ENCODE measurements at regions not wholly inside any gene's neighbourhood (a gene's known extent, or its start where the extent isn't known, plus 50 kb on each side); places are given as distances from the start of the nearest gene placed in this dataset.

GRCh38 chr4:18582841-18583240, 561.3 kb upstream of the LCORL start:
- WGBS (ENCODE audit: extremely low coverage, insufficient read length, low lambda C conversion rate), result no CpG with 5 or more reads among the region's 1 CpG
- H3K18ac ChIP-seq (ENCODE audit: insufficient read length, low read depth, low read length), result no peak overlapping the region
- no peaks in the 10 kb centered on the region for H3K27me3 Mint-ChIP-seq (ENCODE audit: low read depth)

More at GRCh38 chr4:18582841-18583240, 561.3 kb upstream of the LCORL start:
- no peaks in the 10 kb centered on the region for H3K9me3 ChIP-seq (ENCODE audit: control insufficient read depth, low read depth, low read length)
- no peaks in the 10 kb centered on the region for H3K79me1 ChIP-seq (ENCODE audit: insufficient read depth, low read depth, low read length, poor library complexity, severe bottlenecking)
- no peaks in the 10 kb centered on the region for H3K23me2 ChIP-seq (ENCODE audit: insufficient read length, low read depth, low read length, poor library complexity, severe bottlenecking)
- H3K4me1 ChIP-seq (ENCODE audit: insufficient read depth, low read length), result no peaks in the 10 kb centered on the region; the same call in 1 of the 2 replicates
- H2BK5ac ChIP-seq (ENCODE audit: insufficient read length, low read length), result no peak overlapping the region
- no peak overlapping the region for H2BK20ac ChIP-seq (ENCODE audit: low read depth, low read length, poor library complexity, severe bottlenecking)
- no peak overlapping the region for H3K9ac ChIP-seq (ENCODE audit: extremely low read depth, insufficient read length, low read length)
- no peak overlapping the region for H3K27ac ChIP-seq (ENCODE audit: insufficient read length, low read depth, low read length)
- no peak overlapping the region for H3T11ph ChIP-seq (ENCODE audit: low read length)
- no peak overlapping the region for H2BK15ac ChIP-seq (ENCODE audit: low read depth, low read length)
- H2AK5ac ChIP-seq (ENCODE audit: insufficient read length, low read length), result no peak overlapping the region
- H4K20me1 ChIP-seq (ENCODE audit: control insufficient read depth, insufficient read depth, insufficient read length), result no peaks in the 10 kb centered on the region
- no peak for DNase-seq
- no peak overlapping the region for H4K91ac ChIP-seq (ENCODE audit: insufficient read length, low read depth, low read length)
- H4K5ac ChIP-seq (ENCODE audit: insufficient read length, low read depth, low read length), result no peak overlapping the region
- no peak overlapping the region for H3K14ac ChIP-seq (ENCODE audit: insufficient read depth, low read length)
- Mint-ChIP-seq H3K4me3 (no peak overlapping the region), H3K9me3 (no peaks in the 10 kb centered on the region), H3K27ac (no peak overlapping the region), H3K4me1 (peaks cover 10 to 11% of the 10 kb centered on the region in 2 experiments), H3K36me3 (ENCODE audit: insufficient read depth in 1 of 3, low read depth in 3 of 3) (no peaks in the 10 kb centered on the region)
- no peak overlapping the region for H2BK120ac ChIP-seq (ENCODE audit: low read depth, low read length, poor library complexity, severe bottlenecking)
- no peaks in the 10 kb centered on the region for H3K79me2 ChIP-seq (ENCODE audit: insufficient read depth, low read length)
- no peaks in the 10 kb centered on the region for H3K27me3 ChIP-seq (ENCODE audit: insufficient read depth, low read length)
- no peak overlapping the region for H2AFZ ChIP-seq (ENCODE audit: low read length)
- H3K4me2 ChIP-seq (ENCODE audit: insufficient read depth, insufficient read length, low read length), result no peak overlapping the region
- H3K56ac ChIP-seq (ENCODE audit: insufficient read length, low read depth, low read length), result no peak overlapping the region
- H2BK12ac ChIP-seq (ENCODE audit: insufficient read length, low read depth, low read length), result no peak overlapping the region
- no peak overlapping the region for H4K8ac ChIP-seq (replicated peaks; ENCODE audit: insufficient read length, low read depth, low read length)
- no peak for TF ChIP-seq CTCF (conservative IDR thresholded peaks at IDR 0.05)
- H3K4ac ChIP-seq (ENCODE audit: low read depth, low read length), result no peak overlapping the region
- H3K23ac ChIP-seq (ENCODE audit: insufficient read length, low read depth, low read length), result no peak overlapping the region
